Neural progenitor cell (in vitro differentiated cells): ENCODE measurements at regions not wholly inside any gene's neighbourhood (a gene's known extent, or its start where the extent isn't known, plus 50 kb on each side); places are given as distances from the start of the nearest gene placed in this dataset.
"Not testable (repeated sequence)": the region's sequence is repeated elsewhere in the genome, so short reads cannot be mapped to it uniquely, and the experiment has no call there.

Experiments
- EZH2 ChIP-seq: fragments of 200-600 bp; sonication (generic); IDR thresholded peaks from 2 replicates; pipeline ENCODE4 v1.6.1; 2017; ENCODE audit warnings: antibody characterized with exemption, mild to moderate bottlenecking, moderate library complexity
- TF ChIP-seq, protein P1 (sequence below): fragments of 200-600 bp; sonication (generic); IDR thresholded peaks from 2 replicates; pipeline ENCODE4 v1.5.1; 2017; ENCODE audit warnings: antibody characterized with exemption, mild to moderate bottlenecking

DNA sequence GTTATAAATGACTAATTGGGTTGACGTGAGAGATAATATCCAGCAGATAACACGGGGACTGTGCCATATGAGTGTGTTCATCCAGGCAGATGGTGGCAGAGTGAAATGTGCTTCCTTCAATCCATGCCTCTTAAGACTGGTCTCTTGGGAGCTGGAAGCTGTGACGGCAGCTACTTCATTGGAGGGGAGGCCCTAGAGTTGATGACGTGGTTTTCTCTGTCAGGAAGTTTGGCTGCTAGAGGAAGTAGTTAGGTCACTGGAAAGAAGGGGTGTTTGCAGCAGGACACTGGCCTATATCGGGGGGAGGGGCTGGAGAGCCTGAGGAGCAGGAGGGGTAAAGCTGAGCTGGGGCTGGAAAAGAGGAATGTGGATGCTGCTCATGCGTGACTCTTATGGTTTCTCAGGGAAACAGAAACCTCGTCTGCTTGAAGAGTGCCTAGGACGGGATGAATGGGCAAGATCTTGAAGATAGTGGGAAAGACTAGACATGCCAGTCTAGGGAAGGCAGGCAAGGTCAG lies 3051.6 kb downstream of the RPIA start:
- TF ChIP-seq, protein P1, sequence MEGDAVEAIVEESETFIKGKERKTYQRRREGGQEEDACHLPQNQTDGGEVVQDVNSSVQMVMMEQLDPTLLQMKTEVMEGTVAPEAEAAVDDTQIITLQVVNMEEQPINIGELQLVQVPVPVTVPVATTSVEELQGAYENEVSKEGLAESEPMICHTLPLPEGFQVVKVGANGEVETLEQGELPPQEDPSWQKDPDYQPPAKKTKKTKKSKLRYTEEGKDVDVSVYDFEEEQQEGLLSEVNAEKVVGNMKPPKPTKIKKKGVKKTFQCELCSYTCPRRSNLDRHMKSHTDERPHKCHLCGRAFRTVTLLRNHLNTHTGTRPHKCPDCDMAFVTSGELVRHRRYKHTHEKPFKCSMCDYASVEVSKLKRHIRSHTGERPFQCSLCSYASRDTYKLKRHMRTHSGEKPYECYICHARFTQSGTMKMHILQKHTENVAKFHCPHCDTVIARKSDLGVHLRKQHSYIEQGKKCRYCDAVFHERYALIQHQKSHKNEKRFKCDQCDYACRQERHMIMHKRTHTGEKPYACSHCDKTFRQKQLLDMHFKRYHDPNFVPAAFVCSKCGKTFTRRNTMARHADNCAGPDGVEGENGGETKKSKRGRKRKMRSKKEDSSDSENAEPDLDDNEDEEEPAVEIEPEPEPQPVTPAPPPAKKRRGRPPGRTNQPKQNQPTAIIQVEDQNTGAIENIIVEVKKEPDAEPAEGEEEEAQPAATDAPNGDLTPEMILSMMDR, result not testable (repeated sequence)
- TF ChIP-seq EZH2, result not testable (repeated sequence)
